GM19467 (cell line): ENCODE measurements at regions not wholly inside any gene's neighbourhood (a gene's known extent, or its start where the extent isn't known, plus 50 kb on each side); places are given as distances from the start of the nearest gene placed in this dataset.
"Not testable (repeated sequence)": the region's sequence is repeated elsewhere in the genome, so short reads cannot be mapped to it uniquely, and the experiment has no call there.

Experiments
- ATAC-seq: cut with Tn5 transposase; IDR thresholded peaks from one replicate; pipeline ENCODE4 v1.9.1; 2021; ENCODE audit warnings: mild to moderate bottlenecking, moderate library complexity; ENCODE audit not compliant: unreplicated experiment

DNA sequence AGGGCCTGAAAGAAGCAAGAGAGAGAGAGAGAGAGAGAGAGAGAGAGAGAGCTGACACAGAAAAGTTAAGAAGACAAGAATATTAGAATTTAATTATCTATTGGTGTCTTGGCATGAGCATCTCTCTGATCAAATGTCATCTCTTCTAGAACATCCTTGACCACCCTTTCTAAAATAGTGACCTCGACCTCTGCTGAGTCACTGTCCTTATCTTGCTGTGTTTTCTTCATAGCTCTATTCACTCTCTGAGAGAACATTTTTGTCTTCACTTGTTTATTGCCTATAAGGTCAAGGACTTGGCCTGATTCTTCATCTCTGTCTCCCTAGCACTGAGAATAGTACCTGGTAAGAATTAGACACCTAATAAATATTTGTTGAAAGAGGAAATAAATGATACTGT is 383.8 kb upstream of the RPS23 start:
- no peak for ATAC-seq

DNA sequence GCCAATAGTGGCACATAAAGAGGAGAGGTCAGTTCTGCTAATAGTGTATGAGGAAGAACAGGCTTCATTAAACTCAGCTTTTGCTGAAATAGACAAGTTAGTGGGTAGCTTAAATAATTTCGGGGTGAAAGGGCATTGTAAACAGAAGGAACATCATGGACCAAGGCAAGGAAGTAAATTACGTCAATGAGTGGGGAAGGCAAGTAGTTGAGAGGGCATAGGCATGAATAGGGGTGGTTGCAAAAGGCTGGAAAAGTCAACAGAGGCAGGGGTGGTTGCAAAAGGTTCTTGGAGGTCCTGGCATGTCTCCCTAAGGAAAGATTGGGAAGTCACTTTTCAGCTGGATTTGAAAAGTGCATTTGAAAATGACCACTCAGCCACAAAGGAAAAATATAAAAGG is 383.3 kb upstream of the RPS23 start:
- no peak for ATAC-seq

DNA sequence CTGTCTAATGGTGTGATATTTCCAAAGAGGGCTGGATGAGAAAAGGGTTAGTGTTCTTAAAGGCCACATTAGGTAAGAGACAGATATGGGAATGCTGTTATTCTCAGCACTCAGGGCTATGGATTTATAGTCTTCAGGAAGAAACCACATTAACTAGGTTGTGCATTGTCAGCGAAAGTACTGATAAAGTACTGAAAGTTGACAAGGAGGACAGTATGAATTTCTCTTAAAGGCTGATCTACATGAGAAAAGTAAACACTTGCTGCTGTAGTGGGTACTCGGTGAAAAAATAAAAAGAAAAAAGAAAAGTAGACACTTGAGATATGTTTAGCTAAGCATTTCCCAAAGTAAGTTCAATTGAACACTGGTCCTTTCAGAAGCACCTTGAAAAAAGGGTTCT is 381.0 kb upstream of the RPS23 start:
- ATAC-seq = no peak

DNA sequence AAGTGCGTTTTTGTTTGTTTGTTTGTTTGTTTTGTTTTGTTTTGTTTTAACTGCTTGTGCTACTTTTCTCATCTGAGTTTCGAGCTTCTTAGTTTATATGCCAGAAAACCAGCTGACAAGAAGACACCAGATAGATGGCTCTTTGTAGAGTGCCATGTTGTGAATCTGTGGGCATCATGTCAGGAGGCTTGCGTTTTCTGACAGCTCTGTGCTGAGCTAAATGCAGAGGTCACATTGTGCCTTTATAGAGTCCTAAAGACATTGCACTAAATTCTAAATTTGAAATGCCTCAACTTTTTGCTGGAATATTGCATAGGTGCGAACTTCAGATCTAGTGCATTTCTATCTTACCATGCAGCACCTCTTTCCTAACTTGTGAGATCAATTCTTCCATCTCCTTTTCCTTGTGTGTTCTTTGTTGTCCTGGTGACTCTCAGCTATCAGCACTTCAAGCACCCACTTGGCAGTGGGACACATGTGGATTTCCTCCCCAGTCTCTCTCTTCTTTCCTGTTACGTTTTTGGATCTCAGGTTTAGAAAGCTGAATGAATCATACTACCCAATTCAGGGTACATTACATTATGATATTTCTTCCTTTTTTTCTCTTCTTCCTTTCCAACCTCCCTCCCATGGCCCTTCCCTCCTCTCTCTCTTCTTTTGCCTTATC is 379.0 kb upstream of the RPS23 start:
- no peak for ATAC-seq

DNA sequence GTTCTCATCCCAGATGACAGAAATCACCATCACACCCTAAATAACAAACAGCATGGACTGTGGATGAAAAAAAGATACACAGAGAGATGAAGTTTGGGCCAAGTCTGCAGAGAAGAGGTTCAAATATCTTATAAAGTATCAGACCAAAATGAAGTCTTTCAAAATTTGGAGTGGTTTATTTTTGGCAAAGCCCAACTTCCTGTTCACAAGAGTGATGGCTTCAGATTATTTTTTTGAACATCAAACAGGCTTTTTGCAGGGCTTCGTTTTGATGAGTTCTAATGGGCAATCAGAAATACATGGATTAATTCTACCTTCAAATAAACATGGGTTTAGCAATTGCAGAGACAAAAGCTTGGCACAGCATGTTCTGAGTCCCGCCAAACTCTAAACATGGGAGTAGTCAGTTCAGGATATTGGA is 378.2 kb upstream of the RPS23 start:
- ATAC-seq = no peak

DNA sequence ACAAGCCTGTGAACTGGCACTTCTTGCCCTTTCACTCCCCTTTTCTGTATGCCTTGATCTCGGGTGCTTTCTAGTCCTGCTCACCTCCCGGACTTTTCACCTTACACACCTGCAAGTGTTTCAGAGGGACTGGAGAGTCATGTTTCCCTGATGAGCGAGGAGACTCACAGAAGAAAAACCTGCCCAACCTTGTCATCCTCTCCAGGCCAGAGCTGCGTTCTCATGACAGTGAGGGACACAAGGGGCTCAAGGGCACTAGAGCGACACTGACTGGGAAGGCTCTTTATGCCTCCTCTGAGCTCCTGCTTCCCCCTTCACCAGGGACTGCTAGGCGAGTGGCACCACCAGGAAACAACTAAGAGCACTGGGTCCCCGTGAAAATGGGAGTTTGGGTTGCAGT is 376.9 kb upstream of the RPS23 start:
- no peak for ATAC-seq

DNA sequence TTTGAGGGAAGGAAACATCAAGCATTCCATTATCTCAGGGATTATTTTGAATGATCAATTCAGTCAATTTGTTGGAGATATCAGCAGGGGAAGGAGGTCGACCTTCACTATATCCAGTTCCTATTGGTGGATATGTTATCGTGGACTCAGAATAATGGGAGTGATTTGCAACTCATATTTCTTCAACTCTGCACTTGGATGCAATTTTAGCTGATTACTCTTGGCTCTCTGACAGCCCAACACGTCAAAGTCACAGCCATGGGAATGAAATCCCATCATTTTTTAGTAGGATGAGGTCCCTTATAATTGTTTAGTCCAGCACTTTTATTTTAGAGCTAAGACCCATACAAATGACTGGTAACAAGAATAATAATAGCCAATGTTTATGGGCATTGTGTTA is 371.8 kb upstream of the RPS23 start:
- ATAC-seq = no peak

DNA sequence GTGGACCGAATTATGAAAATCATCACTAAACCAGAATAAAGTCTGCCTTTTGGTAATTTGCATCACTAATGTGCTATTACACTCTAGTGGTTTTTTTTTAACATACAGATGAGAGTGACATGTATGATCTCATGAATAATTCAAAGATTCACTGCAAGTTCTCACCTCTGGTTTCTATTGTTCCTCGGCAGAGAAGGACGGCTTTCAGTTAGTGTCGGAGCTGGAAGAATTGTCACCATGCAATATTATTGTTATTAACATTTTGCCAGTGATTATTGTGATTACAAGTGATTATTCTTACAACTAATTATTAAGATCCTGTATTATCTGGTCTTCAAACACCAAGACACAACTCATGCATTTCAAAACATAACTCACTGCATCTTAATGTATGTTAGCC is 366.6 kb upstream of the RPS23 start:
- no peak for ATAC-seq

DNA sequence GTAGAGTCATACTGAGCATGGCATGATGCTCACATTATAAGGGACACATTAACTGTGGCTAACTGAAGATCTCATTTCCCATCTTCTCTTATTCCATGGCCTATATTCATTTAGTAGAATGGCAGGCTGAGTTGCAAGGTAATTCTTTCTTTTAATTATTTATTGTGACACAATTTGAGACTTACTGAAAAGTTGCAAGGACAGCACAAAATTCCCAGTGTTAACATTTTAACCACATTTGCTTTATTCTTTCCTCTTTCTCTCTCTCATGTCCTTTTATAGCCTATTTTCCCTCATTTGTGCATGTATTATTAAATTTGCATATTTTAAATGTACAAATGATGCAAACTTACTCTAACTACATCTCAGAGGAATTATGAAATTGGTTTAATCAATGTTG is 366.1 kb upstream of the RPS23 start:
- no peak for ATAC-seq

DNA sequence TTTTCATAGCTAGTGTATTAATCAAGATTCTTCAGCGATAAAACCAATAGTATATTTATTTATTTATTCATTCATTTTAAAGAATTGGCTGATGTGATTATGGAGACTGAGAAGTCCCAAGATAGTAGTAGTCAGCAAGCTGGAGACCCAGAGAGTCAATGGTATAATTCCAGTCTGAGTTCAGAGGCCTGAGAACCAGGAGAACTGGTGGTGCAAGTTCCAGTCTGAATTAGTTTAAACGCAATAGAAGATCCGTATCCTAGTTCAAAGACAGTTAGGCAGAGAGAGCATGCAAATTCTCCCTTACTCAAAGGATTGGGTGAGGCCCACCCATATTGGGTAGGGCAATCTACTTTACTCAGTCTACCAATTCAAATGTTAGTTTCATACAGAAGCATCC is 364.2 kb upstream of the RPS23 start:
- ATAC-seq = no peak

DNA sequence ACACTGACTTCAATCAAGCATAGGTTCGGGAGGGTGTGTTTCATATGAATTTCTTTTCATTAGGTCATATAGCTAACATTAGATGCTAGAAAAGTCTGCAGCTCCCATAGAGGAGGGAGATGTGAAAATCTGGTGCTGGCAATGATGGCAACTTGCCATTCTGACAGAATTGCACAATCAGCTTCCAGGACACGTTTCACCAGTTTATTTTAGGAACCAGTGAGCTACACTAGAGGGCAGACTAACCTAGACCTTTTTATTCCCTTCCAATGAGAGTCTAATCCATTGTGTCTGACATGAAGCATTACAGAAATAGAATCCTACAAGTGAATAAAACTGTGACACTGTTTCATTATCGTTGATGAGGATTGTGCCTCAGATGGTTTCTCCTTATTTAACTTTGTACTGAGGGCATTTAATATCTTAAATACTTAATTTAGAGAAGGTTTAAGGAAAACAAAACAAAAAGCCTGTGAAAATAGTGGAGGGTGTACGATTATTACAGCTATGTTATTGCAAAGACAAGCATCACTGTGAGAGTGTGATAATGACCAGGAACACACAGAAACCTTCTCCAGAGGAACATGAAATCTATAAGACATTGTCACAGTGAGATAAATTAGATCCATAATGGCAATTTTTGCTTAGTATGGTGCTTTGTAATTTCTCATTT is 363.3 kb upstream of the RPS23 start:
- peak; percentile 64 for ATAC-seq

DNA sequence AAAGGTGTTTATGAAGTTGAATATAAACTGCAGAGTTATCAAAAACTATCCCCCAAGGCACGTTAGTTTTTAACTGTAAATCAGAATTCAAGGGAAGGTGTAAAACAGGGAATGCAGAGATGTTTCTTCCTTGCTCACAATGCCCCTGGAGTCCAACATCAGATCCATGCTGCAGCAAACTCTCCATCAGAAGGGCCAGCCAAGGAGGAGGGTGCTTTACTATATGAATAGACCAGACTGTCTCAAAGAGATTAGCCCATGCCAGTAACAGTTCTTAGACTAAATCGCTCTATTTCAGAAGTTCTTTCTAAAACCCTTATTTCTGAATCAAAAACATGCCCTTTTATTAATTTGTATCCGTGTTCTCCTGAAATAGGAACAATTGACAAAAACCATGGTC is 362.8 kb upstream of the RPS23 start:
- no peak for ATAC-seq

DNA sequence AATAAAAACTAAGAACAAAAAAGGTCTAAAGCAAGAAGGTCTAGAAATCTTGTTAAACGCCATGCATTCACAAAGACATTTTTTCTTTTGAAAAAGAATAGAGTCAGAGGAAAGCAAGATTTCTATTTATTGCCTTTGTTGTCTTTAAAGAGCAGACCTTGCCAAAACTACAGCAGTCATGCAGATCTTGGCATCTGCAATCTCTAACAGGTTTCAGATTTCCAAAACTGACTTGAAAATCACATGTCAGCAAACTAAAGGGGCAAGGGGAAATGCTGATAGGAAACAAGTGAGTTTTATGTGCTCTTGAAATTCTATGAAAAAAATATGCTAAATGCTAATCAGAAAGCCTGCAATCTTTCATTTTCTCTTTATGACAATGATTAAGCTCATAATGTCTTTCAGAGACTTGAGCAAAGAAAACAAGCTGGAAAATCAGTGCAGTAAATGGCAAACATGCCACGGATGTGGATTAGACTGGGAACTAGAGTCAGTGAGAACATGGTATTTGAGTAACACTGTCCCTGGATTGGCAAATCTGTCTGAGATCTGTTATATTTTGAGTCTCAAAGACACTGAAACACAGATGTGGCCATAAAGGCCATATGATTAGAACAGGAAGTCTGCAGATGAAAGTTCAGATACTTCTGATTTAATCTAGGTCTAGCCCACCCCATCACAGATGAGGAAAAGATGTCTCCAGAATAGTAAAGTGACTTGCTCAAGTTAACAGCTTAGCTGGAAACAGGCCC is 361.4 kb upstream of the RPS23 start:
- no peak for ATAC-seq

DNA sequence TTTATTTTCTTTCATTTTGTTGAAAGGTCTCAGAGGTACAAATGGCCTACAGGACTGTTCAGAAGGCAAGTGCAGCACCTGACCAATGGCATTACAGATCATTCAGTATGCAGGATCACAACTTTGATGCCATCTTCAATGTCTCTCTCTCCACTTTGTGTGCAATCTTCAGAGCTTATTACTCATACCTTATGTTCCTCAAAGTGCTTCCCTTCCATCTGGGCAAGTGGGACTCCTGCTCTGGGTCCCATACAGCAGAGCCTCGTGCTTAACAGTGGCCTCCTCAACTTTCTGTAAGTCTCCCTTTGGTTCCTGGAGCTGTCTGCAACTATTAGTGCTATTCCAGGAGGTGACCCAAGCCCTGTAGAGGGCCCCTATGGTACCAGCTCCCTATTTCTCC is 358.4 kb upstream of the RPS23 start:
- ATAC-seq = no peak

DNA sequence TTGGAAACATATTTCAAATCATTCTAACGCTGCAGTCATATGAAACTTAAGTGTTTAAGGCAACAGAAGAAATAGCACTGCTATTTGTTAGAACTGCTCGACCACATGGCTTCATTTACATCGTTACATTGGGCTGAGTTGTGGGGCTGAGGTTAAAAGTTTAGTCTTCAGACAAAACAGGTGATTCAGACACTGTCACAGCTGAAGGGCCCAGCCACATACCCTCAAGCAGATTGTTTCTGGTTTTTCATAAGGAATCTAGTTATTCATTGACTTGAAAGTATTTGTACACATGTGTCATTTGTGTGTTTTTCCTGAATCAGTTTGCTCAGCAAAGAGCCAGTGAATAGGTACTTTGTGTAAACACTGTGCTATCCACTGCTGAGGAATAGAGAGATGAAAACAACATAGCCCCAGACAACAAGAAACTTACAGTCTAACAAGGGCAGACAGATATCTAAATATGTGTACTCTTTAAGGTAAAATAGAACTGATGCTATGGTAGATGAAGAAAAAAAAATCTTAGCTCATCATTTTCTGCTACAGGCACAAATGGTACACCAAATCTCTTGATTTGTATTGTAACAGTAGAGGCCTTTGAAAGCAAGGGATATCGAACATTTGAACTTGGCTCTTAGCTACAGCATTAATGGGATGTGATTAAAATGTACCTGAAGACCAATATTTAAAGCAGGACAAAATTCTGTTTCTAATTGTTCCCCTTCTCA is 357.6 kb upstream of the RPS23 start:
- peak; percentile 78 for ATAC-seq

DNA sequence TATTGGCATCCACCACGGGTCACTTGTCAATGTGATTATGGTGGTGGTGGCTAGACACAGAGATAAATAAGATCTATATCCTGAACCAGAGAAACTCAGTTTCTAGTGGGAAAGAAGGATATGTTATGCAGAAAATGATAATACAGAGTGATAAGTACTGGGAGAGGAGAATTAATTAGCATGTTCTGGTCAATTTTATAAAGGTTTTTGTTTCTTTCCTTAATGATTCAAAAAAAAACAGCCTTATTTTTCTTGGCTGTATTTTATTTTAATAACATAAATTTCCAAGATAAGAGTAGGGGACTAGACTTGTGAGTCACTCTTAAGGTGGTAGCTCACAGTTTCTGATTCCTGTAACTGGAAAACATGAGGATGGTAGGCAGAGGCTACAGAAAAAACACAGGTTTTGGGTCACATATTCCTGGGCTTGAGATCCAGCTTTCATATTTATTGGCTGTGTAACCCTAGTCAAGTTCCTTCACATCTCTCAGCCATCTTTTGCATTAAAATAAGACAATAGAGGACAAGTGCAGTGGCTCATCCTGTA is 350.3 kb upstream of the RPS23 start:
- no peak for ATAC-seq

DNA sequence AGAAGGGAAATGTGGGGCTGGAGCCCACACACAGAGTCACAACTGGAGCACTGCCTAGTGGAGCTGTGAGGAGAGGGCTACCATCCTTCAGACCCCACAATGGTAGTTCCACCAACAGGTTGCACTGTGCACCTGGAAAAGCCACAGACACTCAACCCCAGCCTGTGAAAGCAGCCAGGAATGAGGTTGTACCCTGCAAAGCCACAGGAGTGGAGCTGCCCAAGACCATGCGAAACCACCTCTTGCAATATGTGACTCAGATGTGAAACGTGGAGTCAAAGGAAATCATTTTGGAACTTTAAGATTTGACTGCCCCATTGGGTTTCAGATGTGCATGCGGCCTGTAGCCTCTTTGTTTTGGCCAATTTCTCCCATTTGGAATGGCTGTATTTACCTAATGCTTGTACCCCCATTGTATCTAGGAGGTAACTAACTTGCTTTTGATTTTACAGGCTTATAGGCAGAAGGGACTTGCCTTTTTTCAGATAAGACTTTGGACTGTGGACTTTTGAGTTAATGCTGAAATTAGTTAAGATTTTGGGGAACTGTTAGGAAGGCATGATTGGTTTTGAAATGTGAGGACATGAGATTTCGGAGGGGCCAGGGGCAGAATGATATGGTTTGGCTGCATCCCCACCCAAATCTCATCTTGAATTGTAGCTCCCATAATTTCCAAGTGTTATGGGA is 348.9 kb upstream of the RPS23 start:
- ATAC-seq = not testable (repeated sequence)

DNA sequence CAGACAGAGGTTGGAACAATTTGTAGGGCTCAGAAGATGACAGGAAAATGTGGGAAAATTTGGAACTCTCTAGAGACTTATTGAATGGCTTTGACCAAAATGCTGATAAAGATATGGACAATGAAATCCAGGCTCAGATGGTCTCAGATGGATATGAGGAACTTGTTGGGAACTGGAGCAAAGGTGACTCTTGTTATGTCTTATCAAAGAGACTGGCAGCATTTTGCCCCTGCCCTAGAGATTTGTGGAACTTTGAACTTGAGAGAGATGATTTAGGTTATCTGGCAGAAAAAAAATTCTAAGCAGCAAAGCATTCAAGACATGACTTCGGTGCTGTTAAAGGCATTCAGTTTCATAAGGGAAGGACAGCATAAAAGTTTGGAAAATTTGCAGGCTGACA is 347.9 kb upstream of the RPS23 start:
- ATAC-seq = not testable (repeated sequence)

DNA sequence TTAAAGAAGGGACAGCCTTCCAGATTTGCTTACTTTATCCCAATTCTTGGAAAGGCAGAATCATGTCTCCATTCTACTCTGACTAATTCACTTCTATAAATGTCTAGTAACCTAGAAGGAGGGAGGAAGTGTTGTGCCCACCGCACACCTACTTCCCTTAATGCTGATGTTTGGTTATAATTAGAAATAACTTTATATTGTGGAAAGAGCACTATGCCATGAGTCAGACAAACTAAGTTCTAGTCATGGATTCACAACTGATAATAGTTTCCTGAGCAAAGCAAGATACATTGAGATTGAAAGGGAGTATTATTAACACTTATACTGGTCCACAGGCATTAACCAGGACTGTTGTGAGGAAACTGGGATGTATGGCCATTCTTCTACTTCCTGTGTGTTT is 345.9 kb upstream of the RPS23 start:
- no peak for ATAC-seq

DNA sequence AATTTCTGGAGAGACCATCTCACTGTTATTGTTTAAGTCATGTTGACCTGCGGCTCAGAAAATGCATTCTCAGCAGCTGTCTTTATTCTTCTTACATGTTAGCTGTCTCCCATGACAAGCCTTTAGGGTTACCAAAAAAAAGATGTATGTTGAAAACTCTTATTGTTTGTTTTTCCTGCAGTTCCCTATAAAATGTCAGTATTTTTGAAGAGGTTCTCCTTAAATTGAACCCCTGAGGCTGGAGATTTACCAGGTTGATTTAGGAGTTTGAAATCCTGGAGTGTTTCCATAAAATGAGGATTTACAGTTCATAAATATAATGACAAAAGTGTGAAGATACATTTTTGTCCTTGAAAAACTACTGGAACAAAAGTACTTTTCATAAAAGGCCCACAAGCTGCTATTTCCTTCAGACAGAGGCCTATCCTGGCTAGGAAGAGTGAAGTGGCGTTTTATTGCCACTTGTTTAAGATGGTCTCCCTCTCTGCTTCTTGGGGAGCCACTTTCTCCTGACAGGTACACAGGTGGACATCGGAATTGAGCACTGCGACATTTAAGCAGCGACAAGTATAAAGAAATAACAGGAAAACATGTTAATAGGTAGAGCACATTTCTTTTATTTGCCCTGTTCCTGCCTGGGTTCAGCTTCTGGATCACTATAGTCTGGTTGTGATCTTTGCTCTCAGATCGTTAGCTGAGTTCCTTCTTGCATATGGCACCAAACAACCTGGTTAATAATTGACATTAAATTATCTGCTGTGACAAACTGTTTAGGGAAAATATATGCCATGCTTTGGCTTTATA is 344.8 kb upstream of the RPS23 start:
- no peak for ATAC-seq
